AG04450 (cell line): ENCODE measurements at regions not wholly inside any gene's neighbourhood (a gene's known extent, or its start where the extent isn't known, plus 50 kb on each side); places are given as distances from the start of the nearest gene placed in this dataset.

Source experiments
- CTCF ChIA-PET: fragments of 300-600, 350-600 bp; formaldehyde crosslinking; extraction: SDS; loops from one replicate; lab custom pipeline; 2022; ENCODE audit warnings: antibody characterized with exemption, inconsistent platforms; lab: Charles Lee
- POLR2A ChIA-PET: fragments of 350-600 bp; formaldehyde crosslinking; extraction: SDS; loops from one replicate; lab custom pipeline; 2021; ENCODE audit warnings: antibody characterized with exemption, inconsistent platforms; lab: Yijun Ruan, JAX
- DNase-seq: peaks from one replicate; pipeline ENCODE4 v3.0.0-alpha.2; 2011; ENCODE audit warnings: low read depth, low spot score
- H3K27ac ChIP-seq: one replicate; pipeline ENCODE4 v1.5.1; 2012; ENCODE audit warnings: low read depth, low read length, control low read depth
- H3K27me3 ChIP-seq: one replicate; pipeline ENCODE4 v1.6.0; 2012; ENCODE audit warnings: low read length; ENCODE audit not compliant: control insufficient read depth, insufficient read depth
- H3K4me3 ChIP-seq: 2 replicates; pipeline ENCODE4 v1.5.1; 2011; ENCODE audit warnings: mild to moderate bottlenecking, low read depth, low read length, control low read depth
- H3K9me3 ChIP-seq: 2 replicates; pipeline ENCODE4 v1.5.1; 2012; ENCODE audit warnings: low read length; ENCODE audit not compliant: control insufficient read depth, insufficient read depth
- CTCF ChIP-seq: IDR thresholded peaks from 2 replicates; pipeline ENCODE4 v1.5.1; 2011; ENCODE audit warnings: low read depth, low read length, control low read depth, inconsistent platforms

- TF ChIP-seq CTCF = no peak
- H3K27ac ChIP-seq = no peak overlapping the region
- H3K27me3 ChIP-seq = peaks cover 13% of the 10 kb centered on the region
- DNase-seq = no peak
- H3K4me3 ChIP-seq = no peak overlapping the region
- CTCF ChIA-PET = interaction anchor here (0.5 kb wide), 1 partner anchor 1648 kb away, joined by 3 read pairs; no protein-coding TSS in a partner anchor
- H3K9me3 ChIP-seq = no peaks in the 10 kb centered on the region
- POLR2A ChIA-PET = no interaction called here
These were observed 98.3 kb upstream of the FMN2 start for GRCh38 chr1:239993366-239993765.

GRCh38 chr1:239995281-239995680, 96.4 kb upstream of the FMN2 start:
- H3K9me3 ChIP-seq = no peaks in the 10 kb centered on the region
- DNase-seq = no peak
- H3K27me3 ChIP-seq = peaks cover 13% of the 10 kb centered on the region
- H3K4me3 ChIP-seq = no peak overlapping the region
- H3K27ac ChIP-seq = no peak overlapping the region
- CTCF ChIA-PET = interaction anchor here (2.1 kb wide), 1 partner anchor 18 kb away, joined by 6 read pairs; no protein-coding TSS in a partner anchor
- POLR2A ChIA-PET = no interaction called here
- no peak for TF ChIP-seq CTCF

- POLR2A ChIA-PET = no interaction called here
- no peak for DNase-seq
- no peak overlapping the region for H3K27ac ChIP-seq
- CTCF ChIA-PET = interaction anchor here (1.1 to 1.5 kb wide), 2 partner anchors 8 to 153 kb away, joined by 4 to 5 read pairs; no protein-coding TSS in a partner anchor
- H3K9me3 ChIP-seq = no peaks in the 10 kb centered on the region
- H3K27me3 ChIP-seq = peaks cover 9% of the 10 kb centered on the region
- no peak overlapping the region for H3K4me3 ChIP-seq
- TF ChIP-seq CTCF = no peak
These were observed 94.5 kb upstream of the FMN2 start for GRCh38 chr1:239997160-239997514.

- TF ChIP-seq CTCF = peak; percentile 13; the same call in 1 of the 2 replicates
- no peak for DNase-seq
- Histone ChIP-seq H3K9me3 (no peaks in the 10 kb centered on the region), H3K4me3 (peak overlapping the region; percentile 27), H3K27ac (no peak overlapping the region), H3K27me3 (peaks cover 9% of the 10 kb centered on the region)
- ChIA-PET CTCF (interaction anchor here (0.6 to 1.7 kb wide), 4 partner anchors 23 to 1020 kb away, joined by 4 to 8 read pairs (median 4); no protein-coding TSS in a partner anchor), POLR2A (no interaction called here)
These were observed 94.0 kb upstream of the FMN2 start for GRCh38 chr1:239997515-239998311.

GRCh38 chr1:239998312-239998649, 93.4 kb upstream of the FMN2 start:
- H3K9me3 ChIP-seq = no peaks in the 10 kb centered on the region
- DNase-seq = no peak
- peaks cover 8% of the 10 kb centered on the region for H3K27me3 ChIP-seq
- CTCF ChIA-PET = interaction anchor here (0.6 to 1.7 kb wide), 4 partner anchors 24 to 1019 kb away, joined by 4 to 8 read pairs (median 4); no protein-coding TSS in a partner anchor
- no peak overlapping the region for H3K4me3 ChIP-seq
- H3K27ac ChIP-seq = no peak overlapping the region
- POLR2A ChIA-PET = no interaction called here
- no peak for TF ChIP-seq CTCF
